K562 (cell line): ENCODE measurements at regions not wholly inside any gene's neighbourhood (a gene's known extent, or its start where the extent isn't known, plus 50 kb on each side); places are given as distances from the start of the nearest gene placed in this dataset.

Source experiments
- ATF4 ChIP-seq: fragments of 450-650 bp; formaldehyde crosslinking; IDR thresholded peaks from 2 replicates; pipeline ENCODE4 v1.4.0; 2022; ENCODE audit warnings: mild to moderate bottlenecking, moderate library complexity
- CBX5 ChIP-seq: IDR thresholded peaks from 2 replicates; pipeline ENCODE4 v1.6.1; 2014; ENCODE audit warnings: low read depth, borderline replicate concordance
- CTBP1 ChIP-seq: fragments of 450-650 bp; IDR thresholded peaks from 2 replicates; pipeline ENCODE4 v1.6.1; 2016; ENCODE audit warnings: borderline replicate concordance
- CTCF ChIP-seq, 3 experiments: IDR thresholded peaks in 2 of 3; conservative IDR thresholded peaks in 1 of 3; 2 replicates each; pipeline ENCODE4 v1.5.1; 2011 to 2012; ENCODE audit warnings: low read length in 3 of 3, mild to moderate bottlenecking in 3 of 3, control low read depth in 2 of 3, improper control_type of control experiment in 1 of 3, inconsistent platforms in 1 of 3, low read depth in 1 of 3, mixed read lengths in 1 of 3, moderate library complexity in 1 of 3; ENCODE audit not compliant: insufficient read depth in 2 of 3
- HDAC6 ChIP-seq: IDR thresholded peaks from 2 replicates; pipeline ENCODE4 v1.6.1; 2012; ENCODE audit warnings: low read depth, mild to moderate bottlenecking, control low read depth, inconsistent platforms, low read length, moderate library complexity
- MAFK ChIP-seq: IDR thresholded peaks from 2 replicates; pipeline ENCODE4 v1.6.1; 2011; ENCODE audit warnings: low read length, improper control_type of control experiment
- MAX ChIP-seq: sonication (generic); formaldehyde crosslinking; IDR thresholded peaks from 2 replicates; pipeline ENCODE4 v1.9.0; 2022; ENCODE audit warnings: mild to moderate bottlenecking, missing genetic modification reagents
- MGA ChIP-seq: fragments of 450-650 bp; IDR thresholded peaks from 2 replicates; pipeline ENCODE4 v1.6.1; 2016; ENCODE audit warnings: mild to moderate bottlenecking, moderate library complexity
- NCOR1 ChIP-seq: fragments of 450-650 bp; IDR thresholded peaks from 2 replicates; pipeline ENCODE4 v1.6.1; 2016; ENCODE audit warnings: mild to moderate bottlenecking, moderate library complexity
- SREBF2 ChIP-seq: sonication (generic); formaldehyde crosslinking; IDR thresholded peaks from 2 replicates; pipeline ENCODE4 v1.4.0; 2020; ENCODE audit warnings: mild to moderate bottlenecking, missing genetic modification reagents
- USF2 ChIP-seq: sonication (generic); formaldehyde crosslinking; IDR thresholded peaks from 2 replicates; pipeline ENCODE4 v1.5.0; 2020; ENCODE audit warnings: missing genetic modification reagents
- ZBTB1 ChIP-seq: sonication (generic); formaldehyde crosslinking; IDR thresholded peaks from 2 replicates; pipeline ENCODE4 v1.8.1; 2023; ENCODE audit warnings: missing genetic modification reagents, low read depth, mild to moderate bottlenecking, borderline replicate concordance

GRCh38 chr14:44404036-44404435 lies 103.0 kb downstream of the FSCB start:
- TF ChIP-seq CBX5: no peak
- no peak for TF ChIP-seq ZBTB1
- TF ChIP-seq ATF4 (CRISPR knock-in tag): no peak
- TF ChIP-seq NCOR1: no peak
- TF ChIP-seq MGA: no peak
- no peak for TF ChIP-seq MAFK
- no peak for TF ChIP-seq CTCF (IDR thresholded peaks at IDR 0.05 in 2 of 3, conservative IDR thresholded peaks at IDR 0.05 in 1 of 3; ENCODE audit: insufficient read depth in 2 of 3, low read depth in 1 of 3, low read length in 3 of 3)
- no peak for TF ChIP-seq CTBP1
- no peak for TF ChIP-seq SREBF2 (CRISPR knock-in tag)
- TF ChIP-seq HDAC6: no peak
- no peak for TF ChIP-seq MAX
- TF ChIP-seq USF2 (CRISPR knock-in tag): no peak
